Panc1 (cell line): ENCODE measurements at regions not wholly inside any gene's neighbourhood (a gene's known extent, or its start where the extent isn't known, plus 50 kb on each side); places are given as distances from the start of the nearest gene placed in this dataset.

Experiments used
- ATAC-seq: fragments of 200-7000 bp; cut with Tn5 transposase; 2 replicates; pipeline ENCODE4 v1.9.1; 2020; ENCODE audit warnings: mild to moderate bottlenecking, moderate library complexity
- BruUV-seq: library from RNA; stranded (reverse); fragments of 400-500 nt; replicated peaks from 2 replicates; lab custom pipeline; 2021; lab: Mats Ljungman, UMichigan
- CTCF ChIA-PET: fragments of 300-600 bp; sonication (Branson Sonifier 250); formaldehyde crosslinking; loops from one replicate; lab custom pipeline; 2022; ENCODE audit warnings: antibody characterized with exemption; lab: Charles Lee
- POLR2A ChIA-PET: fragments of 300-600 bp; sonication (Branson Sonifier 250); formaldehyde crosslinking; loops from one replicate; lab custom pipeline; 2022; ENCODE audit warnings: antibody characterized with exemption; lab: Charles Lee
- DNase-seq: peaks from one replicate; pipeline ENCODE4 v3.0.0-alpha.2; 2010; ENCODE audit warnings: low read depth, low spot score
- H3K27ac ChIP-seq: 2 replicates; pipeline ENCODE4 v1.5.1; 2011; ENCODE audit warnings: mild to moderate bottlenecking, low read length, inconsistent platforms
- H3K27me3 ChIP-seq: fragments of 200-500 bp; sonication (Bioruptor generic); 2 replicates; pipeline ENCODE4 v1.6.0; 2014; ENCODE audit warnings: low read length, inconsistent platforms; ENCODE audit not compliant: control insufficient read depth, insufficient read depth
- H3K36me3 ChIP-seq: fragments of 200-500 bp; sonication (Bioruptor generic); 2 replicates; pipeline ENCODE4 v1.5.1; 2014; ENCODE audit warnings: inconsistent platforms, mild to moderate bottlenecking, low read length, moderate library complexity; ENCODE audit not compliant: control insufficient read depth, insufficient read depth
- H3K4me1 ChIP-seq: 2 replicates; pipeline ENCODE4 v1.5.1; 2011; ENCODE audit warnings: inconsistent platforms, mild to moderate bottlenecking, low read length, moderate library complexity; ENCODE audit not compliant: control insufficient read depth, insufficient read depth
- H3K4me3 ChIP-seq, 2 experiments: 2 replicates each; pipeline ENCODE4 v1.5.1; 2011 to 2012; ENCODE audit warnings: low read depth in 2 of 2, low read length in 2 of 2, mild to moderate bottlenecking in 2 of 2, inconsistent platforms in 1 of 2, moderate library complexity in 1 of 2
- H3K9me3 ChIP-seq: fragments of 200-500 bp; sonication (Bioruptor generic); 2 replicates; pipeline ENCODE4 v1.5.1; 2014; ENCODE audit warnings: low read depth, mild to moderate bottlenecking, inconsistent platforms, low read length, moderate library complexity; ENCODE audit not compliant: control insufficient read depth, insufficient read depth
- CTCF ChIP-seq: fragments of 450-650 bp; IDR thresholded peaks from 2 replicates; pipeline ENCODE4 v1.5.1; 2017; ENCODE audit warnings: mild to moderate bottlenecking
- POLR2AphosphoS5 ChIP-seq: IDR thresholded peaks from 2 replicates; pipeline ENCODE4 v1.6.1; 2012; ENCODE audit warnings: mild to moderate bottlenecking, low read depth, low read length, moderate library complexity
- REST ChIP-seq, 2 experiments: IDR thresholded peaks; 2 replicates each; pipeline ENCODE4 v1.6.1; 2011 to 2012; ENCODE audit warnings: low read depth in 2 of 2, control low read depth in 1 of 2, low read length in 1 of 2, mild to moderate bottlenecking in 1 of 2, moderate library complexity in 1 of 2; ENCODE audit not compliant: insufficient read depth in 1 of 2
- SIN3A ChIP-seq: IDR thresholded peaks from 2 replicates; pipeline ENCODE4 v1.6.1; 2012; ENCODE audit warnings: low read depth, mild to moderate bottlenecking, low read length, moderate library complexity, borderline replicate concordance; ENCODE audit not compliant: insufficient read depth
- TCF7L2 ChIP-seq: IDR thresholded peaks from 2 replicates; pipeline ENCODE4 v1.6.1; 2011; ENCODE audit warnings: mild to moderate bottlenecking, low read depth, low read length, inconsistent platforms
- in situ Hi-C: cut with HindIII; loops from 2 replicates; pipeline ENCODE4 v1.10.0; 2016; ENCODE audit warnings: low sequenced_read_pairs, low pct_unique_long_range_greater_than_20kb
- intact Hi-C: fragments of 100-400 bp; cut with micrococcal nuclease; formaldehyde crosslinking; loops from one replicate; pipeline ENCODE4 v1.10.0; 2022; ENCODE audit not compliant: unreplicated experiment

- ATAC-seq (no peak), DNase-seq (no peak)
- H3K4me3 ChIP-seq = no peak overlapping the region
- H3K27ac ChIP-seq = no peak overlapping the region
- TF ChIP-seq SIN3A (no peak), TCF7L2 (no peak), REST (IDR thresholded peaks at IDR 0.05; ENCODE audit: insufficient read depth in 1 of 2, low read depth in 2 of 2, low read length in 1 of 2) (no peak), CTCF (no peak), POLR2AphosphoS5 (no peak)
- BruUV-seq = no TSS peak
- no peaks in the 10 kb centered on the region for H3K9me3 ChIP-seq
- in situ Hi-C loops (no loop called here), intact Hi-C loops (no loop called here)
- CTCF ChIA-PET = no interaction called here
- POLR2A ChIA-PET = no interaction called here
- no peaks in the 10 kb centered on the region for H3K27me3 ChIP-seq
- no peaks in the 10 kb centered on the region for H3K36me3 ChIP-seq
- H3K4me1 ChIP-seq = no peaks in the 10 kb centered on the region
These were observed 717.2 kb downstream of the TNS3 start for GRCh38 chr7:46864716-46865115.

- POLR2A ChIA-PET = no interaction called here
- BruUV-seq = no TSS peak
- H3K27me3 ChIP-seq = no peaks in the 10 kb centered on the region
- ATAC-seq (no peak), DNase-seq (no peak)
- TF ChIP-seq CTCF = no peak
- no peak for TF ChIP-seq REST (IDR thresholded peaks at IDR 0.05; ENCODE audit: insufficient read depth in 1 of 2, low read depth in 2 of 2, low read length in 1 of 2)
- TF ChIP-seq TCF7L2 = no peak
- TF ChIP-seq POLR2AphosphoS5 = no peak
- no peak for TF ChIP-seq SIN3A
- no peaks in the 10 kb centered on the region for H3K36me3 ChIP-seq
- in situ Hi-C loops = no loop called here
- no peaks in the 10 kb centered on the region for H3K9me3 ChIP-seq
- no peak overlapping the region for H3K4me3 ChIP-seq
- H3K27ac ChIP-seq = no peak overlapping the region
- H3K4me1 ChIP-seq = no peaks in the 10 kb centered on the region
- intact Hi-C loops = no loop called here
- CTCF ChIA-PET = no interaction called here
These were observed 721.9 kb downstream of the TNS3 start for GRCh38 chr7:46859963-46860475.
